Activated CD4-positive, alpha-beta T cell treated with anti-CD3 and anti-CD28 coated beads, Interleukin-2, amount 50 U/mL, for 48 hours (primary cell): ENCODE measurements at regions not wholly inside any gene's neighbourhood (a gene's known extent, or its start where the extent isn't known, plus 50 kb on each side); places are given as distances from the start of the nearest gene placed in this dataset.

ENCODE experiments used
- DNase-seq, 2 experiments: peaks; one replicate each; pipeline ENCODE4 v3.0.0-alpha.2; 2020

GRCh38 chr5:33223563-33224284 lies 217.0 kb upstream of the TARS1 start:
- no peak for DNase-seq

GRCh38 chr5:33224285-33224961 lies 216.3 kb upstream of the TARS1 start:
- DNase-seq: no peak

- DNase-seq: no peak
These were observed 213.5 kb upstream of the TARS1 start for GRCh38 chr5:33227247-33227646.

- DNase-seq: no peak
These were observed 213.0 kb upstream of the TARS1 start for GRCh38 chr5:33227746-33228145.

GRCh38 chr5:33228149-33228548 lies 212.6 kb upstream of the TARS1 start:
- DNase-seq: no peak

- no peak for DNase-seq
These were observed 211.5 kb upstream of the TARS1 start for GRCh38 chr5:33229216-33229615.

- DNase-seq: no peak
These were observed 210.2 kb upstream of the TARS1 start for GRCh38 chr5:33230467-33231078.

- no peak for DNase-seq
These were observed 209.5 kb upstream of the TARS1 start for GRCh38 chr5:33231214-33231710.

GRCh38 chr5:33231935-33232334 lies 208.8 kb upstream of the TARS1 start:
- no peak for DNase-seq

- DNase-seq: no peak
These were observed 207.8 kb upstream of the TARS1 start for GRCh38 chr5:33232731-33233505.

- no peak for DNase-seq
These were observed 205.5 kb upstream of the TARS1 start for GRCh38 chr5:33235304-33235703.

- no peak for DNase-seq
These were observed 204.9 kb upstream of the TARS1 start for GRCh38 chr5:33235824-33236223.

- no peak for DNase-seq
These were observed 203.3 kb upstream of the TARS1 start for GRCh38 chr5:33237471-33237870.

GRCh38 chr5:33238826-33239695 lies 201.7 kb upstream of the TARS1 start:
- DNase-seq: no peak

GRCh38 chr5:33240558-33240957 lies 200.2 kb upstream of the TARS1 start:
- DNase-seq: no peak

GRCh38 chr5:33241802-33242201 lies 199.0 kb upstream of the TARS1 start:
- DNase-seq: no peak

- no peak for DNase-seq
These were observed 198.5 kb upstream of the TARS1 start for GRCh38 chr5:33242277-33242676.

GRCh38 chr5:33244441-33245150 lies 196.2 kb upstream of the TARS1 start:
- DNase-seq: no peak

GRCh38 chr5:33254579-33254978 lies 186.2 kb upstream of the TARS1 start:
- no peak for DNase-seq

GRCh38 chr5:33257807-33258429 lies 182.8 kb upstream of the TARS1 start:
- DNase-seq: no peak

- no peak for DNase-seq
These were observed 182.2 kb upstream of the TARS1 start for GRCh38 chr5:33258553-33258952.
